Activated effector memory CD4-positive, alpha-beta T cell treated with anti-CD3 and anti-CD28 coated beads, Interleukin-2, amount 50 U/mL, for 16 hours (primary cell): ENCODE measurements at regions not wholly inside any gene's neighbourhood (a gene's known extent, or its start where the extent isn't known, plus 50 kb on each side); places are given as distances from the start of the nearest gene placed in this dataset.
"Not testable (repeated sequence)": the region's sequence is repeated elsewhere in the genome, so short reads cannot be mapped to it uniquely, and the experiment has no call there.

Experiments used
- DNase-seq: peaks from one replicate; pipeline ENCODE4 v3.0.0-alpha.2; 2020

DNA sequence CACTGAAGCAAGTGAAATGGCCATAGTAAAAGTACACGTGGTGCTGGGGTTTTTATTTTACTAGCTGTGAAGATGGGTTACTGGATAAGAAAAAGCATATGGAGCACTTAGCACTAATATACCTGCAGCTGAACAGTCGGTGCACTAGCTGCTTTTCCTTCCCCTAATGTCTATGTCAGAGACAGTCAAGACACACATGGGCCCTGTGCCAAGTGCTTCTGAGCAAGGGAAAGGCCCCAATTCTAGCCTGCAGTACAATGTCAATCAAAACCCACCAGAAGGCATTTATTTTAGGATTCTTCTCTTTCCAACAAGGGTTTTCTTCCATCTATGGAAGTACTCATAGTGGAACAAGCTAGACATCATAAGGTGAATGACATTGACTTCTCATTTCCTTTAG, 716.7 kb downstream of the CCSER2 start:
- DNase-seq = no peak

DNA sequence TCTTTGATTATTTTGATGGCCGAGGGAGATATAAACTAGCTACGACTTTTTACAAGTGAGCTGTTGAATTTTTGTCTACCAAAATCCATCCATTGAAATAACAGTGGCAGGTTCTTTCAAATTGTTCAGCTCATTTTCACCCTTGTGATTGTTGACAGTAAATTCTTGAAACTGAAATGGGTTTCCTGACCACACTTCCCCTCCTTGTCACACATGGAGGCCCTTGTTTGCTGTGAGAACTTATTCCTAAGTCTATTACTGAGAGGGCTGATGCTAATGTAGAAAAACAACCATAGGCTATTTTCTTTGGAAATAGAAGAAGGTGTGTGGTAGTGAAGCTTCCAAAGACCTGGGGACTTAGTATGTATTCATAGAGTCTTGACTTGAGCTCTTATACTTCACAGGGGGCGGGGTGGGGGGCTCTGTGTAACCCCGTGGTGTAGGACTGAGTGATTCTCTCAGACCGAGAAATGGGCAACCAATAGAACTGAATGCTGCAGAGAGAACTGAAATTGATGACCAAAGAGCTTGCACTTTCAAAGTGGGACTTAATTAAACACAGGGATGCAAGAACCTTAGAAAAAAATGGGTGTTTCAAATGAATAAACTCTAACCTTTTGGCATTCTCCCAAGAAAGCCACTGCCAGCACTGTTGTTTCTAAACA, 718.9 kb downstream of the CCSER2 start:
- DNase-seq = no peak

DNA sequence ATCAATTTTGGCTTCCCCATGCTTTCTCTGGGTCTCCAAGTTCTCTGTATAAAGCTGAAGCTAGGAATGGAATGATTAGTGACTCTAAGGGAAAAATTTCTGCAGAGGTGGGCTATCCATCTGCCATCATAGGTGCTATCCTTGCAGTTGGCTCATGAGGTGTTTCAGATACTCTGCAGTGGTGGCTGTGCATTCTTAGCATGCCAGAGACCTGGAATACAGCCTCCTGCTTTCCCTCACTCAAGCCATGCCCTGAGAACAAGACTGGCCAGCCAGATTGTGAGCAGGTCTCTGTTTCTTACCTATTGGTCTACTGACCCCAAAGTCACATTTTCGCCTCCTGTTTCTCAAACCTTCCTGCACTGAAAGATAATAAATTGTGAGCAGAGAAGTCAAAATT, 719.6 kb downstream of the CCSER2 start:
- DNase-seq = no peak

DNA sequence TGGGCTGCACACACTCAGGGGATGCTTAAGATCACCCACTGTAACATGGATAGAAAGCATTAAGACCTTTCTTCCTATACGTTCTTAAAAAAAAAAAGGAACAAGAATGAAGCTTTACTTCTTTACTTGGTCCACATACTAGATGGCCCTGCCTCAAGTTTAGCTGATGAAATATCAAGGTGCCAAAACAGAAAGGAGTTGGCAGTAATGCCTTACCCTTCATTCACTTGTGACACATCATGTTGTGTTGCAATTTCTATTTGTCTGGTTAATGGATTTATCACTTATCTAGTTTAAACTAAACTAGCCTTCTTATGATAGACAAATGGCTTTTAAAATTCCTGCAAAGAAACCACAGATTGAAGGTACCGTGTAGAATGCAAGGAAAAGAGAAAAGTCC, 720.3 kb downstream of the CCSER2 start:
- DNase-seq = no peak

DNA sequence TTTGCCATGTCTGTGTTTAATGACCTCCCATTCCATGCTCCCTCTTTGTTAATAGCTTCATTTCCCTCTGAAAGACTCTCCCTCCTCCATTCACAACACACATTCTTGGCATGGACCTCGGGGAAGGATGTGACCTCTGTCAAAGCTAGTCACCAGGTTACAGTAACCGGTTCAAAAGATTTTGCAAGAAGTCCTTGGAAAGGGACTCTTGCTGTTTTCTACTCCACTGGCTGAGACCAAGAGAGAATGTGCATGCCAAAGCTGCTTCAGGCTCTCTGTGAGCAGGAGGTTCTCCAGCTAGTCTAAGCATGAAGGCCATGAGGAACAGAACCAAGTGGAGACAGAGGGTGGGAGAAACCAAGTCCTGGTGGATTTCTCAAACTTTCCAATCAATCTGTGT, 732.6 kb downstream of the CCSER2 start:
- DNase-seq = no peak

DNA sequence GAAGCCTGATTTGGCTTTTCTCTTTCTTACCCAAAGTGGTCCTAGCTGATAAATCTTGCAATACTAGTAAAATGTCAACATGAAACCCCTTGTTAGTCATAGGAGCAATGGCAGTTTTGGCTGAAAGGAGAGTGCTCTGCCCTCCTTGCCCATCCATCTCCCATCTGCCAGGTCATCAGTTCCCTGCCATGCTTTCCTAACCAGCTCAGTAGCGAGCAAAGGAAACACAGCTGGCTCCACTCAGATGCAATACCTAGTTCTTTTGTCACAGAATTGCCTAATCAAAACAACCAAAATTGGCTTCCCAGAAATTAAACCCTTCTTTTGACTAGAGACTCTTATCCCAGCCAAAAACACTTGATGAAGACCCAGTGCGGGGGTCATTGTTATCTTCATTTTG, 733.0 kb downstream of the CCSER2 start:
- DNase-seq = no peak

DNA sequence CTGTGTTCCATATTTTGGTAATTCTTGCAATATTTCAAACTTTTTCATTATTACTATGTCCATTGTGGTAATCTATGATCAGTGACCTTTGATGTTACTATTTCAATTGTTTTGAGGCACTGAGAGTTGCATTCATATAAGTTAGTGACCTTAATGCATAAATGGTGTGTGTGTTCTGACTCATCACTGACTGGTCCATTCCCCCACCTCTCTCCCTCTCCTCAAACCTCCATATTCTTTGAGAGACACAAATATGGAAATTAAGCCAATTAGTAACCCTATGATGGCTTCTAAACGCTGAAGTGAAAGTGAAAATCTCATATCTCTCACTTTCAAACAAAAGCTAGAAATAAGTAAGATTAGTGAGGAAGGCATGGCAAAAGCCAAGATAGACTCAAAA, 739.6 kb downstream of the CCSER2 start:
- no peak for DNase-seq

DNA sequence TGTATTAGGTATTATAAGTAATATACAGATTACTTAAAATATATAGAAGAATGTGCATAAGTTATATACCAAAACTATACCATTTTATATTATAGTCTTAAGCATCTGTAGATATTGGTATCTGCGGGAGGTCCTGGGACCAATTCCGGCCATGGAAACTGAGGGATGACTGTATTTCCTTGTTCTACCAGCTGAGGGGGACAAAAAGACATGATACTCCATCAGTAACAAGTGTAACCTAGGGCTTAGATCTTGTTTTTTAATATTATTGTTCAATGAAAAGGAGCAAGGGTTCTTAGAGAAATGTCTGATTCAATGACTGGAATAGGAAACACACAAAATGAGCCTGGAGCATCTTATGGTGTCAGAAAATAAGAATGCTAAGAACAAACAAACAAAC, 752.5 kb downstream of the CCSER2 start:
- no peak for DNase-seq

DNA sequence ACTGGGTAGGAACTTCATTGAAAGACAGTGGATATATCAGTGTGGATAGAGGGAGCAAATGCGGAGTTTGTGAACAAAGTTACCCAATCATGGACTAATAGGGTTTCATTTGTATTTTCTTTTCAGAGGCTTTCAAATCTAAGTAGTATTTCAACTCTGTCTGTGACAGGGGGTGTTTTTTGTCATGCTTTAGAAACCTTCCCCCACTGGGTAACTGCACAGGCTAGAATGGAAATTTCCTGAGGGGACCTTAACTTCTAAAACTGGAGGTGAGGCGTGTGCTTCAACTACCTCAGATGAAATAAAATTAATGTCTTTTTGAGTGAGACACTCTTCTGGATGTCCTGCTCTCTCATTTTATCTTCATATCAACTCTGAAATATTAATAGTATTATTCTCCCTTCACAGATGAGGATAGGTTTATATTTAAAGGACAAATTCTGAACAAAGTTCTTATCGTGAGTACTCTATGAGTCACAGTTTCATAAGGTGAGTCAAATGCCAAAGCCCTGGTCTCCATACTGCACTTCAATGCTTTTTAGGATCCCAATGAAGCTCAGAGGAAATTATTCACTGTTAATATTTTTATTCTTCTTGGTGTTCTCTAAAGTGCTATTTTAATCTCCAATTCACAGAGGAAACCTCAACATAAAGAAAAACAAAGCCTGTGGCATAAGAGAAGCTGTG, 770.6 kb downstream of the CCSER2 start:
- DNase-seq = no peak

DNA sequence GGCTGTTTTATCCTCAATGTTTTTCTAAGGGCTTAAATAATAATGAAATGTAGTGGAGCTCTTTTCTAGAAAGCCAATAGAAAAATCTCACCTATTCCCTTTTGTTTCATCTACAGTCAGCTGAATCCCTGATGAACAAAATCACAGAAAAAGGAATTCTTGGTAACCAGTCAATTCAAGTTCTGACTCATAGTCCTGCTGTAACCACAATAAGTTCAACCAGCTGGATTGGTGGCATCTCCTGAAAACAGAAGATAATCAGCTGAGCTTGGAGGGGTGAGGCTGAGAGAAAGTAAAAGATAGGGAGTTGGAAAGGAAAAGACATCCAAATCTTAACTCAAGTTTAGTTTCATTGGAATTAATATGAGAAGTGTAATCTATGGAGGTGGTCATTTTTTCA, 772.1 kb downstream of the CCSER2 start:
- DNase-seq = no peak

DNA sequence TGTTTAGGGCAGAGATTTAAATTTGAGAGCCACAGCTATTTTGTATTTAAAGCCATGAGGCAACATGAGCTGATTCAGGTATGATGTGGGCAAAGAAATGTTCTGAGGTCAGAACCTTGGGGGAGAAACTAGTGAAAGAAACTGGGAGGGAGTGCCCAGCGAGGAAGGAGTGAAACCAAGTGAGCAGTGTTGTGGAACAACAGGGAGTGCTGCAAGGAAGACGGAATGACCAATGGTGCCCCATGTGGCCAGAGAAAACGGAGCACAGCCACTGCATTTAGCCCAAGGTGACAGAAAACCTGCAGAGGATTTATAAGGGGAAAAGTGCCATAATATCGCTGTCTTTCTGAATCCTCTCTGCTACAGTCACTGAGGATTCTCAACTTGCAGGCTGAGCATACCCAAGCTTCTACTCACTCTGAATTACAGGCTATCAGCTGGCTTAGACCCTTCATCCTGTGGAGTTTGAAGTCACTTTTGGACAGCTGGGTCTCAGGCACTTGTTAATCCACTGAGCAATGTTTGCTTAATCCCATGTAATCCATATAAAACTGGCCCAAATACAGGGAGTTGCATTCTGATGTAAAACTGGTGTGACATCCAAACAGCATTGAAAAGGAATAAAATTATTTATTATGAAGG, 777.3 kb downstream of the CCSER2 start:
- DNase-seq = no peak

DNA sequence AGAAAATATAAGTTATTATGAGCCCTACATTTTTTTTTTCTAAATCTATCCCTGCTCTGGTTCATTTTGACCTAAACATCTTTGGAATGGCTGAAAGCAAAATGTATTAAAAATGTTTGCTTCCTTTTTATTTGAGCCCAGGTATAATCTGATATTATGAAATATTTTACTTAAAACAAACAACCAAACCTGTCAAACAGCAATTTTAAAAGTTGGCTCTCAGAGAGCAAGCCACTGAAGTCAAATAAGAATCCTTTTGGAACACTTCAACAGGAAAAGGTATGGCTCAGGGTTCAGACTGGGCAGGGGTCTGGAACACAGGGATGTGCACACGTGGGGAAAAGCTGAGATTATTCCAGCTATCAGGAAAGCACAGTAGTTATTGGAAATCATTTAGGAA, 782.9 kb downstream of the CCSER2 start:
- DNase-seq = no peak

DNA sequence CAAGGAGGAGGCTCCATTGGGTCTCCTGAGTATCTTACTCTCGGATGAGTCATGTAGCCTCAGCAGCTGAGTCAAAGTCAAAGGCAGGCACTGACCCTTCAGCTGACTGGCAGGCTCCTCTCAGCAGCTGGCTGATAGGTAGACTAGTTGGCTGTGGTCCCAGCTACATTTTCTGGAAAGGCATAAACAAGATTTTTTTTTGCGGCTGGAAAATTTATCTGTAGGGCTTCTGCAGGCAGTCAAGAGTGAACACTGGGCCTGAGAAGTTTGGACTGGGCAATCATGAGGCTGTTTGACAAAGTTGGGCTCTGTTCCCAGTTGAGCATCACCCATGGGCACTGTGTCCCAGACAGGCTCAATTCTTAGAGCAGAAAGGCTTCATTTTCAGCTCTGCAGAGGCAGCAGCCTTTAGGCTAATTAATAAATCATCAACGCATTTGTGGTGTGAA, 796.2 kb downstream of the CCSER2 start:
- no peak for DNase-seq

DNA sequence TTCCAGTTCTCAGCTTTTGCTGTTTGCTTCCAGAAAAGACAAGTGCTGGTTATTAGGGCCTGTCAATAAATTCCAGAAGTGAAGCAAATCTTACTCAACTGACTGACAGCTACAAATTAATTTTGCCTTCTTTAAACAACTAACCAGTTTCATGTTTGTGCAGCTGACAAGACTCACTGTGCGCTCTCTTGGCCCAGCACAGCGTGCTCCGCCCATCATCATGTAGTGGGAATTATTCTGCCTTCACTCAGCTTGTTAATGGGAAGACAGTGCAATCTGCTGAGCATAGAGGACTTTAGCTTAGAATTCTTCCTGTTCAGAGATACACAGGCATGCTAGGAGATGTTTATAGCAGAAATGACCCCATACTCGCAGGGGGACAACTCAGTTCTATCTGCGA, 808.9 kb downstream of the CCSER2 start:
- DNase-seq = no peak

DNA sequence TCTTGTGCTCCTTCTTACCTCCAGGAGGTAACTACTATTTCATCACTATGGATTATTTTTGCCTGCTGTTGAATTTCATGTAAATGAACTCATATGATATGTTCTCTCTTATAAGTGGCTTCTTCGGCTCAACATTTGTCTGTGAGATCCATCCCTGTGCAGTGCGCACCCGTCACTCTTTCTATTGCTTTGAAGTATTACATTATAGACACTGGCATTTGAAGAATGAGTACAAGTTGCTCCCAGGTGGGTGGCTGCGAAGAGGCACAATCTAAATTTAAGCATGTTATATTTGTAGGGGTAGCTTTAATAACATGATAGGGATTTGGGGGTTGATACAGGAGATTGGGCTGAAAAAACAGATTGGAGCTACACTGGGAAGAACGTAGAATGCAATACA, 809.7 kb downstream of the CCSER2 start:
- no peak for DNase-seq

DNA sequence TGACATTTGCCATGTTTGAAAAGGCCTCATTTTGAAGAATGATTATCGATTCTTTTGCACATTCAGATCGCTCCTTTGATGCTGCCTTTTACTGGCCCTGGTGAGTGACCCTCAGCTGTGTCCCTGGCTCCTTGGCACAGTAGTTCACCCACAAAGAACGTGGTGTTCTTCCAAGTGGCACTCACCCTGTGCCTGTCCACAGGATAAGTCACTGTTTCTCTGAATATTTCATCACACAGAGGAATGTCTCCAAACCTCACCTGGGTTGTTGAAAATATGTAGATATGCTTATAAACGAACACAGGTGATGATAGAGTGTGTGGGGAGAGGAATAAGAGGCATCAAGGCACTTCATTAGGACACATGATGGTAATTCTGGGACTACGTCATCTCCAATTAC, 810.7 kb downstream of the CCSER2 start:
- no peak for DNase-seq

DNA sequence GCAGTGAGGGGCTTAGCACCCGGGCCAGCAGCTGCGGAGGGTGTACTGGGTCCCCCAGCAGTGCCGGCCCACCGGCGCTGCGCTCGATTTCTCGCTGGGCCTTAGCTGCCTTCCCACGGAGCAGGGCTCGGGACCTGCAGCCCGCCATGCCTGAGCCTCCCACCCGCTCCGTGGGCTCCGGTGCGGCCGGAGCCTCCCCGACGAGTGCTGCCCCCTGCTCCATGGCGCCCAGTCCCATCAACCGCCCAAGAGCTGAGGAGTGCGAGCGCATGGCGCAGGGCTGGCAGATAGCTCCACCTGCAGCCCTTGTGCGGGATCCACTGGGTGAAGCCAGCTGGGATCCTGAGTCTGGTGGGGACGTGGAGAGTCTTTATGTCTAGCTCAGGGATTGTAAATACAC, 813.1 kb downstream of the CCSER2 start:
- not testable (repeated sequence) for DNase-seq

DNA sequence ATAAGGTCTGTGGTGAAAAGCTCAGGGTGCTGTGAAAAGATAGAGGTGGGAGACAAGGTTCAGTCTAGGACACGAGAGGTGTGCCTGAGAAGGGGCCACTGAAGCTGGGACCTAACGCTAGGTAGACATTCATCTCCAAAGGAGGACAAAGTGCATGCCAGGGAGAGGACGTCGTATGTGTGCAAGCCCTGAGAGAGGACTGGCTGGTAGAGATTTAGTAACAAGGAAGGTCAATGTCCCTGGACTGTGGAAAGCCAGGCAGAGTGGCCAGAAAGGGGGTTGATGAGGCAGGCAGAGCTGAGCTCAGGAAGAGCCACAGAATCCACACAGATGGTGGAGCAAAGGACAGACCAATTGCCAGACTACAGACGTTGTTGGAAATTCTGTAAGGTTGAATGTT, 817.6 kb downstream of the CCSER2 start:
- no peak for DNase-seq

DNA sequence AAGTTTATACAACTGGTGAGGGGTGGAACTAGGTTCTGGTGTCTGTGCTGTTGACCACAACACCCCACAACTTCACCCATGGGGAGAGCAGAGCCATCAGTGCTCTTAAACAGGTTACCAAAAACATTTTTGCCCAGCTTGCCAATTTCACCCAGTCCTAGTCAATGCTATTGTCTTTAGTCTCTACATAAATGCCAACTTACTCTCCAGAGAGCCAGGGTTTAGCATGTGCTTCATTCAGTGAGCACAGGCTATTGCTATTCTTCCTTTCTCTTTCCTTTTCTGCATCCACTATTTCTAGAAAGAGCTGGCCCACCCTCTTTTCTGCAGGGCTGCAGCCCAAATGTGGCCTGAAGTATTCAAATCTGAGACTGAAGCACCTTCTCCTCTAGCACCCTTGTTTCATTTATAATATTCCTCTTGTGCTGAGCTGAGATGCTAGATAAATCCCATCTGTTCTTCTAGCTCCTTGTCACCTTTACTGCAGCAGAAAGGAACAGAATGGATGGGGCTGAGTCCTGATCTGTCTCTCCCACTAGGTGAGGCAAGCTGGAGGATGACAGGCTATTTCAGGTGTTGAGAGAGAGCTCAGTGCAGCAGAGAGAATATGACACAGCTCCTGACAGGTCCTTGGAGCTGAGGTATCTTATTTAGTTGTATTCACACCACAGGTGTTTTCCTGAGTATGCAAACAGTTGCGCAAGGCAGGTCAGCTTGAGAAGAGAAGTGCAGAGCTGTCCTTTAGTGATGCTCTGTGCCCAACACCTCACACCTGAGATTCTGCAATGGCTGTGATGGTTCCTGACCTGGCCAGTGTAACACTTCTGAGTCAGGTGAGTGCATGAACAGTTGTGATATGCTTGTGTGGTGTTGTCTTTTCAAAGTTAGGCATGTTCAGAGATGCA, 819.2 kb downstream of the CCSER2 start:
- DNase-seq = no peak

DNA sequence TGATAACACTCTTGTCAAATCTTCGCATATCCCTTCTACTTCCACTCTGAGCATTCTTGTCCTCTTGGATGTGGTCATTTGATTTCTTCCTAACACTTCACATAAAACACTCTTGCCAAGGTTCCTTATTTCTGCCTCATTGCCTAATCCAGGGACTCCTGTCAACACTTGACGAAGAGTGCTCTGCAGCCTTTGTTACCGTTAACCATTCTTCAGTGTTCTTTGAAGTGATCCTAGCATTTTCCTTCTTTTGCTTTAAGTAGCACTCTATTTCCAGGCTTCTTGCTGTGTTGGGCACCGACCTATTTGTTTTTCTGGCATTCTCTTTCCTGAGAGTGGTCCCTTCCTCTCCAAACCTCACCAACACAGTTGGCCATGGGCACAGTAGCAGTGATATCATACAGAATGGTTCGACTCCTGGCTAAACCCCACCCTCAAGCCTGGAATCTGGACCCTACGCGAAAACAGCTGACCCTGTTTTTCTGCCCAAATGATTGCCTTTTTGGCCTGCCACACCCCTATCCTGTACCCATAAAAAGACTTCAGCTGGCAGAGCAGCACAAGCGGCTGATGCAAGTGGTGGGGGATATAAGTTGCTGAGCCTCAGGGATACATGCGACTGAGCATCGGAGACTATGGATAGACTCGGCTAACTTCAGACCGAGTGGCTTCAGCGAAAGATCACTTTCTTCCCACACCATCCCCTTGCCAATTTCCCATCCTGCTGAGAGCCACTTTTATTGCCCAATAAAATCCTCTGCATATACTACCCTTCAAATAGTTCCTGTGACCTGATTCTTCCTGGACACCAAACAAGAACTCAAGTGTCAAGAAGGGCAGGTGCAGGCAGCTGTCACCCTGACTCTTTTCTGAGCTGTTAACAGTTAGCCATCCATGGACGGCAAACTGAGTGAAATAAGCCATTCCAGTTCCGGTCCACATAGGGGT, 820.6 kb downstream of the CCSER2 start:
- DNase-seq = no peak

DNA sequence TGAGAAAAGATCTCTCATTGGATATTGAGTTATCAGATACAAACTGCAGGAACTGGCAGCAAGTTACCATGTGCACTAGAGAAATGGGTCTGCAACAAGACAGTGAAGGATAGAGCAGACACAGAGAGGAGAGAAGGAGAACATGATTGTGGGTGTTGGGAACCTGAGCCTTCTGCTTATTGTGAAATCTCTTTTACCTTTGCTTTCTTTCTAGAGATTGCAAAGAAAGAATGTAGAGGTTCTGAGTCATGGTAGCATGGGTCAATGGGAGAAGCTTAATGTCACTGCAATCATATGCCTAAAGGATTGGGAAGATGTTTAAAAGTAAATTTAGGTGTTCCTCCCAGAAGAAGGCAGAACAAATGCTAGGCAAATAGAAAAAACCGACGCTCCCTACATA, 821.4 kb downstream of the CCSER2 start:
- no peak for DNase-seq

DNA sequence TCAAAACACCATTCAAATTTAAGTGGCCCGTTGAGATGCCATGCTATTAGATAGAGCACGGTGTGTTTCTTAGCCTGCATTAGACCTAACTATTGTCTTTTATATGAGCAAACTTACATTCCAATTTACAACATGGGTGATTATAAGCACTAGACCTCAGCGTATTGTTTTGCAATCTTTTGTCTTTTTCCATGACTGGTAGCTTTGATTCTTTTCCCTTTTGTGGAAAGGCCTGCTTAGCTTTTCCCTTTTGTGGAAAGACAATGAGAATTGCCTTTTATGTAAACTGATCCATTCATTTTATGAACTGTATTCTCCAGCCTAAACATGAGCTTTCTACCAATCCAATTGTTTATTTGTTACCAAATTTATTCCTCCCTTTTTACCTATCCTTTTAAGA, 823.1 kb downstream of the CCSER2 start:
- DNase-seq = no peak
